ENCODE measurements at regions not wholly inside any gene's neighbourhood (a gene's known extent, or its start where the extent isn't known, plus 50 kb on each side); places are given as distances from the start of the nearest gene placed in this dataset.
A peak's percentile ranks its signal among the peaks of the same experiment; 100 is the strongest.

DNA sequence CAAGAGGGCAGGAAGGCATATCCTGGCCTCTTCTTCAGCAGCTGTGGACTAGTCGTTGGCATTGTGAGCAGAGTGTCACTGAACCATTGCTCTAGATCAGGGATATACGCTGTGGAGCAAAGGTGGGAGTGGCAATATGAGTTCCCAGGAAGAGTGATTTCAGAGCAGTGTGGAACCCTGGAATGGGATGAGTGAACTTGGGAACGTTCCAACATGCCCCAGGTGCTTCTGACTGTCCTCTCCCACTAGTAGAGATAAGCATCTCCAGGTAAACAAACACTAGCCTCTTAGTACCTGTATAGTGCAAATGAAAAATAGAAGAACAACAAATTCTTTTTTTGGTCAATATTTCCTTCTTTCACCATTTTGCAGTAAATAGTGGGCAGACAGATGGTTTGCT is 123.6 kb upstream of the VEPH1 start:
- DNase-seq (ENCODE audit: low read depth in 2 of 2): no peak

DNA sequence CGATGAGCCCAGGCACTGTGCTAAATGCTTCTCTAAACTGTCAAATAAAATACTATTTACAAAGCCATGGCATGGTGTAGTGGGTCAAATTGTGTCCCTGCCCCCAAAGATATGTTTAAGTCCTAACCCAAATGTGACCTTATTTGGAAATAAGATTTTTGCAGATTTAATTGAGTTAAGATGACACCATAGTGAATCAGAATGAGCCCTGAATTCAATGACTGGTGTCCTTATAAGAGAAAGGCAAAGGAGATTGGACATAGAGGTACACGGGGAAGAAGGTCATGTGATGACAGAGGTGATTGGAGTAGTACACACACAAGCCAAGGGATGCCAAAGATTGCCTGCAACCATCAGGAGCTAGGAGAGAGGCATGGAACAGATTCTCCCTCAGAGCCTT is 121.6 kb upstream of the VEPH1 start:
- no peak for DNase-seq (ENCODE audit: low read depth in 2 of 2)

DNA sequence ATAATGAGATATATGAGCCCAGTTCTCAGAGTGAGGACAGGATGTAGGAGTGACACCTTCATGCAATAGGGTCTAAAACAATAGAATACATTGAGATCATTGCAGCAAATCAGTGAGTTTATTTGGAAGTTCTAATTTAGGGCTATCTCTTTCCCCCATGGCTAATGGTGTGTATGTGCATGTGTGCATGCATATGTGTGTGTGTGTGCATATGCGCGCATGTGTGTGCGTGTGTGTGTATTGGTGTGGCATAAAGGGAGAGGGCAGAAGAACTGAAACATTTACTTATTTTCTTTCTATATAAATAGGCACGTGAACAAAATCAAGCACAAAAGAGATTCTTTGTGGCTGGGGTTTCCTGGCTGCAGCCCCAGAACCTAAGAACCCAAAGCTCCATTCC is 115.7 kb upstream of the VEPH1 start:
- no peak for DNase-seq (ENCODE audit: low read depth in 2 of 2)

DNA sequence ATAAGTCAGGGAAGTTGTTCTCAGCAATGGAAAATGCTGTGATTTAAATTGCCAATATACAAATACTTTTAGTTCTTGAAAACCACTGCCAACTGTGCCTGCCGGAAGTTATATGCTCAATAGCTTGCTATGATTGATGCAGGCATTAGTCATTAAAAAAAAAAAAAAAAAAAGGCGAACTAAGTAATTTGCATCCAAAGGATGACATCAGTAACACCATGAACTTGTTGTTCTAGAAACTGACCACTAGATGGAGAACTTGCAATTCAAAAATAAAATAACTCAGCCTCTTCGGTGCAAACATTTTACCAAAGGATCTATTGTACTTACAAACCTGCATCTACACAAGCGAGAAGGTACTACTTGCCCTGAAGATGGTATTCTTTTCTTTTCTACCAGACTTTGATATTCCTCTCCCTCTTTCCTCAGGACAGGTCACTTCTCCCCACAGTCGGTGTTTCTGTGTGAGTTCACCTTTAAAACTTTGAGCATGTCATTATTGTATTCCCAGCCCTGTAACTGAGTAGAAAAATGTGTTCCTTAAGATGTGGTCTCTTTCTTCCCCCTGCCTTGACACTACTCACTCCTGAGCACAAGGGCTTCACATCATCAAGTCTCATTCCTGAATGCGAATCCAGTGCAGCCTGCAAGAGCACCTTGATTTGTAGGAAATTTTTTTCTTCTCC is 115.0 kb upstream of the VEPH1 start:
- no peak for DNase-seq (ENCODE audit: low read depth in 2 of 2)

DNA sequence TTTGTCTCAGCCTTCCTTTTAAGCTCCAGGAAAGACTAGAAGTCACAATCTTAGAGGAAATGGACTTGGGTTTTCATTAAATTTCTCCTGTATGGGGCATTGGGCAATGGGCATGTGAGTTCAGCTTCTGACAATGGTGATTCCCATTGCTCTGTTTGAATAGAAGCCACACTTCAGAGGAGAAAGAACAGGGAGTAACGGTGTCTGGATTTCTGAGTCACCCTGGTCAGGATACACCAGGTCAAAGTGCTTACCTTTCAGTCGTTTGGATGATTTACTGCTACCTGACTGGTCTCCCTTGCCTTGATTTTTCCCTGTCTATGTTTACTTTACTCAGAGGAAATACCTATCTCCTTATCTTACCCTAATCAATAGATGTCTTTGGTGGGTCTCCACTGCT is 111.7 kb upstream of the VEPH1 start:
- no peak for DNase-seq (ENCODE audit: low read depth in 2 of 2)

DNA sequence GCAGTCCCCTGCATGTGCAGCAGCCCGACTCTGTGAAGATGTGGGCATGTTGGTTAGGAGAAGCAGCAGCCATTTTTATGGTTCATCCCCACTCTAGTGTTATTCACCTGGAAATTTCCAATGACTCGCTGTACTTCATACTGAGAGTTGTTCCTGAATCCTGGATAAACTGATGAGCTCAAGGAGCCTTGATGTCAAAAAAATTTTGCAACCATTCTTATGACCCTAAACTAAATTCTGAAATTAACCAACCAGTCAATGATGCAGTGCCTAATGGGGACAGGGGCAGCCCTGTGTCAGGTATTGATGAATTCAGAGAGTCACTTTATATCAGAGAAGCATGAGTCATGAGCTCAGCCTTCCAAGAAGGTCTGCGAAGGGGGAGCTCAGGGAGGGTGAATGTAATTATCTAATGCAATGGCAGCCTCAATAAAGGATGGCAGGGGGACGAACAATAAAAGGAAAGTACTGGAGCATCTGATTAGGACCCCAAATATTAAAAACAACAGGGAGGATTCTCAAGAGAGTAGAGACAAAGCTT is 108.4 kb upstream of the VEPH1 start:
- no peak for DNase-seq (ENCODE audit: low read depth in 2 of 2)

DNA sequence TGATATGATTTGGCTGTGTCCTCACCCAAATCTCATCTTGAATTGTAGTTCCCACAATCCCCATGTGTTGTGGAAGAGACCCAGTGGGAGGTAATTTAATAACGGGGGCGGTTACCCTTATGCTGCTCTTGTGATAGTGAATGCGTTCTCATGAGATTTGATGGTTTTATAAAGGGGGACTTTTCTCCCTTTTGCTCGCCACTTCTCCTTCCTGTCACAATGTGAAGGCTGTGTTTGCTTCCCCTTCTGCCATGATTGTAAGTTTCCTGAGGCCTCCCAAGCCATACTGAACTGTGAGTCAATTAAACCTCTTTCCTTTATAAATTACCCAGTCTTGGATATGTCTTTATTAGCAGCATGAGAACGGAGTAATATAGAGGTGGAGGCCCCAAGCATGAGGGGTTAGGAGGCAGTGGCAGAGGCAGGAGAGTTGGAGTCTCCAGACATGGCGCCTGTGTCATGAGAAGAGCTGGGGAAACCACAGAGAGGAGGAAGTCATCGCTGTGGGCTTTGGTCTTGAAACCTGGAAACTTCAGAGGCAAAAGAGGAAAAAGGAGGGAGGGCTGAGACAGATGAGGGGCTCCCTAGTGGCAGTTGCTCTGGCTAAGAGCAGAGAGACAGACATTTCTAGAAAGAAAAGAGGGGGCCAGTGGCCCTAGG is 107.8 kb upstream of the VEPH1 start:
- DNase-seq (ENCODE audit: low read depth in 2 of 2): no peak

DNA sequence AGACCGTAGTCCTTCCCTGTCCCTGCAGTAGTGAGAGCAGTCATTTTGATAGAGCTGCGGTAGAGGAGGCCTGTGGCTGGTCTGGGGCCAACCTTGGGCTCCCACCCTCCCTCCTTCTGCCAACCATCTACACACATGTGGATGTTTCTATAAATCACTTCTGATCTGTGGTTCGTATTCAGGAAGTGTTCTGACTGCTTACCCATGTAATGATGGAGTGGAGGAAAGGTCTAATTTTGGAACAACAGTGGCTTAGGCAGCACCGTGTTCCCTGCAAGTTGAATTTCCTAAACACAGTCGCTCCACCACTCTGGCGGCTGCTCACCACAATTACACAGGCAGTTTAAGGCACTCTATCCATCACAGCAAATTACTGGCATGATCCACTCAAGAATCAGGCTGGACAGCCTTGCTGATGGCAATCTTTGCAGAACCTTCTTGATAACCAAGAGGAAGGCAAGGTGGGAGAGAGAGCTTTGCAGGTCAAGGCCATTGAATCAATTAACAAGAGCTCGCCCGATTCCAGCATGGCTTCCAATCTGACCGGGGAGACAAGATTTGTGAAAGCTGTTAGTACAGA is 104.7 kb upstream of the VEPH1 start:
- DNase-seq (ENCODE audit: low read depth in 2 of 2): no peak

DNA sequence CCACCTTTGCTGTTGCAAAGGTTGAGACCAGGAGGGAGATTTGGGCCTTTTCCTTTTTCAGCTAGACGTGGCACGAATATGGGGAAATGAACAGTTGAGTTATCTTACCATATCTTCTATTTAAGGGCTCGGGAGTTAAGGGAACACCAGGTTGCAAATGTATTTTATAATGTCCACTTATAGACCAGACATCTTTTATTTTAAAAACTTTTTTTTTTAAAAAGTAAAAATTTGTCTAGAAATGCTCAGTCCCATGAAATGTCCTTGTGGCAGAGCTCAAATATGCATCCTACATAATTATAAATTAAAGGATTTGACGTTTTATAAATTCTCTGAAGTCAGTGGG is 103.6 kb upstream of the VEPH1 start:
- DNase-seq (ENCODE audit: low read depth in 2 of 2): no peak

DNA sequence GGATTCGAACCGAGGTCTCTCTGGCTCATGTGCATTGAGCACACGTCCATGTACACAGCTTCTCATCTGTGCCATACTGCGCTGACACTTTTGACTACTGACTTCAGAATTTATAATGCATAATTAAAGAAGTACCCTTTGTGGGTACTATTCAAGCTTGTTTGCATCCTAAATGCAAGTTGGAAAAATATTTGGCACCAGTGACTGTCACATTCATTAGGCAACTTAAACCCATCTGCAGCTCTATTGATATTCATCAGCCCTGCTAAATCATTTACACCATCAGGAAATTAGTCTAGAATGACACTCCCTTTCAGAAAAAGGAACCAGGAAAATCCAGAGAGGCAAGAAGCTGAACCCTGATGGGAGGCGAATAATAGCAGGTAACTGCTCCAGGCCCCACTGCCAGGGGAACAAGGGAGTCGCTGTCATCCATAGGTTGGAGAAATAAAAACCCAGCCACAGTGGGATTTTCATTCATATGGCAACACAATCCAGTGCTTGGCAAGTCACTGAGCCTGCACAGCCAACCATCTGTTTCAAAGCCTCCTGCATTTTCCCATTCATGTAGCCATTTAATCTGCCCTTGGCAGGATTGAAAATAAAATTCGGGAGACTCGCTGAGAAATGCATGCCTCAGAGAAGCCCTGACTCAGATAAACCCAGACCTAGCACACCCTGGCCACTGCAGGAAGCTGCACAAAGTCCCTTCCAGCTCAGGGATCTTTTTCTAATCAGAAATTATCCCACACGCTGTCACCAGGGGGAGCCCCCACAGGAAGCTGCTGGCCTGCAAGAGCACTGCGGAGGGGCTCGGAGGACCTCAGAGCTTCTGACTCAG is 103.0 kb upstream of the VEPH1 start:
- peak; percentile 30 to 53 for DNase-seq (ENCODE audit: low read depth in 2 of 2)

DNA sequence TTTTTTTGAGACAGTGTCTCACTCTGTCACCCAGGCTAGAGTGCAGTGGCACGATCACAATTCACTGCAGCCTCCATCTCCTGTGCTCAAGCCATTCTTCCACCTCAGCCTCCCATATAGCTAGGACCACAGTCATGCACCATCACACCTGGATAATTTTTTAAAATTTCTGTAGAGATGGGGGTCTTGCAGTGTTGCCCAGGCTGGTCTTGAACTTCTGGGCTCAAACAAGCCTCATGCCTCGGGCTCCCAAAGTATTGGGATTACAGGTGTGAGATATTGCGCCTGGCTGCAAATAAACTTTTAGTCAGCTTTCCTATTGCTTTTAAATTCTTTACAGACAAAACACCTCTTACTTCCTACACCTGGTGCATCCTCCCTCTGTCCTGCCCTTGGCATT is 102.1 kb upstream of the VEPH1 start:
- DNase-seq (ENCODE audit: low read depth in 2 of 2): no peak

DNA sequence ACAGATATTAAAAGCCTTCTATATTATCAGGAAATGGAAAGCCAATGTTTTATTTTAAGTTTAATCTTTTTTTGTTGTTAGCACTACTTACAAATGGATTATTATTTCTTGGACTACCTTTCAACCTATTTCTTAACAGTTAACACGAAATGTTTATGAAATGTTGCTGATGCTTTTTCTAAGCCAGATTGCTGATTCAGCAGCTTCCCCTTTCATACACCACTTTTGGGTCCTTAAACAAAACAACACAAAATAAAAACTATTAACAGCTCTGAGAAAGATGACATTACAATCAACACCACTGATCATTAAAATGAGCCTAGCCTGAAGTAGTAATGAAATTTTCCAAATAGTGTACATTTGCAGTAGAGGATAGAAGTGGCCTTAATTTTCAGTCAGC is 99.2 kb upstream of the VEPH1 start:
- DNase-seq (ENCODE audit: low read depth in 2 of 2): no peak

DNA sequence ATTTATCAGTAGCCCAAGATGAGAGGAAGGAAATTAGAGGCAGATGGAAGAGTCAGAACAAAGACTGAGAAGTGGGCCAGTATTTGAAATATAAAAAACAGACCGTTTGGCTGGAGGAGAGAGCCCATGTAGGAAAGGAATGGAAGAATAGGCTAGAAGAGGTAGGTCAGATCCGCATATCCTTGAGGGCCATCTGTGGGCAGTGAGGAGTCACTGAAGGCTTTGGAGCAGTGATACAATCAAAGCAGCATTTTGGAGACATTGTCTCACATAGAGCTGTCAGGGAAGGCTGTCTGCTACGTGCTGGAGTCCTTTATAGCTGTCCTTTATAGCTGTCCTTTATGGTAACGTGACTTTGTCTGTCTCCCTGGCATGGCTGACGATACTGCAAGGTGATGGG is 92.0 kb upstream of the VEPH1 start:
- DNase-seq (ENCODE audit: low read depth in 2 of 2): no peak

DNA sequence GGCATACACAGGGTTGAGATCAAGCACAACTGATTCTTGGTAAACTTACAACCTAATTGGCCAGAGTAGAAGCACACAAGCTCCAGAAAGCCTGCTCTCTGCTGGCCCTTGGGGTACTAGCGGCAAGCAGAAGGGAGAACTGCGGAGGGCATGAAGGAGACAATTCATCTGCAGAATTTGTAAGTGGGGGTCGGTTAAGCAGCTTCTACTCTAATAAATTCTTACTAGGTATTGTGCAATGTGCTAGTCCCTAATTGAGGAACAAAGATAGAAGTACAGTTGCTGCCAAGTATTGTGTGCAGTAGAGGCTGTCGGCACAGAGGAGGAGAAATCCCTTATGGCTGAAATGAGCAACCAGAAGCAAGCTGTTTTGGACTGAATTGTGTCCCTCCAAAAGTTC is 91.2 kb upstream of the VEPH1 start:
- DNase-seq (ENCODE audit: low read depth in 2 of 2): no peak

DNA sequence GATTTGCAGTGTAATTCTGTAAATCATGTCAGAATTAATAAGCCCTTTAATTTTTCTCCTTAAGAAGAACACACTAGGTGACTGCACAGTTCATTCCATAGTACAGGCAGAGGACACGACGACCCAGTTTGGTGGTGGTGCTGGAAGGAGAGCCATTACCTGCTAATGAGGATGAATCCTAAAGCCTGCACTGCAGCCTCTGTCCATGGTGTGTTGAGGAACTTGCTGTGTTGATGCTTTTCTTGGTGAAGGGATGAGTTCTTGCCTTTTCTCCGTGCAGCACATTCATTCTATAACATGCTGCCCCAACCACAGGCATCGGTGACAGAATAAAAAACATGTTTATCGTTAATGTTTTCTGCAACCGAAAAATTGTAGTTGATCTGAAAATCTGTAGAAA is 89.6 kb upstream of the VEPH1 start:
- DNase-seq (ENCODE audit: low read depth in 2 of 2): no peak

DNA sequence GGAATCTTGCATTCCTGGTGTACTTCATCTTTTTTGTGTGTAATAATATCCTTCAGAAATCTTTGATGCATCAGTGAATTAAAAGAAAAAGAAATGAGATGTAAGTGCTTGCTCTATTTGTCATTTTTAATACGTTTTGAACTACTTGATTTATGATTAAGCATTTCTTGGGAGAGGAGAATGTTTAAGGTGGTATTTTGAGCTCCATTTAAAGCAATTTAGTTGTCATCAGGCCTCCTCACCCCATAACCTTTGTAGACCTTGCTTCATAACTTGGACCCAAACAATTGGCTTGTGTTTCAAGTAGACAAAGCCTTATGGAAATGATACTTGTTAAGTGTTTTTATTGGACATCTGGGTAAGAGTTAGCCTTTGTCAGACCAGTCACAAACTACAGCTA is 87.1 kb upstream of the VEPH1 start:
- DNase-seq (ENCODE audit: low read depth in 2 of 2): no peak

DNA sequence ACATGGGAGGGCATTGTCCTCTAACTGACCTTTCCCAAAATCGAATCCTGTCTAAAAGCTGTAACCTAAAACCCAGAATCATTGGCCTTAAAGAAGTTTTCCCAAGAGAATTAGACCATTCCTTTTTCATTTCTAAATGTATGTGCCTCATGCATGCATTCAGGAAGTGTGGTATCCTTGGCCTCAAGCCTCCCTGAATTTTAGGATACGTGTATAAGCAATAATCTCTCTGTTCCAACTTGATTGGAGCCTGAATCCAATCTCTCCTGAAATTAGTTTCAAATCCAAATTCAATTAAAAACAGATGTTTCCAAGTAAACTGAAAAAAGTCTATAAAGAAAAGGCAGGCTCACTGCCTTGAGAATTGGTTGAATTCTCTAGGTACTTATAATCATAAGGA is 86.0 kb upstream of the VEPH1 start:
- no peak for DNase-seq (ENCODE audit: low read depth in 2 of 2)

DNA sequence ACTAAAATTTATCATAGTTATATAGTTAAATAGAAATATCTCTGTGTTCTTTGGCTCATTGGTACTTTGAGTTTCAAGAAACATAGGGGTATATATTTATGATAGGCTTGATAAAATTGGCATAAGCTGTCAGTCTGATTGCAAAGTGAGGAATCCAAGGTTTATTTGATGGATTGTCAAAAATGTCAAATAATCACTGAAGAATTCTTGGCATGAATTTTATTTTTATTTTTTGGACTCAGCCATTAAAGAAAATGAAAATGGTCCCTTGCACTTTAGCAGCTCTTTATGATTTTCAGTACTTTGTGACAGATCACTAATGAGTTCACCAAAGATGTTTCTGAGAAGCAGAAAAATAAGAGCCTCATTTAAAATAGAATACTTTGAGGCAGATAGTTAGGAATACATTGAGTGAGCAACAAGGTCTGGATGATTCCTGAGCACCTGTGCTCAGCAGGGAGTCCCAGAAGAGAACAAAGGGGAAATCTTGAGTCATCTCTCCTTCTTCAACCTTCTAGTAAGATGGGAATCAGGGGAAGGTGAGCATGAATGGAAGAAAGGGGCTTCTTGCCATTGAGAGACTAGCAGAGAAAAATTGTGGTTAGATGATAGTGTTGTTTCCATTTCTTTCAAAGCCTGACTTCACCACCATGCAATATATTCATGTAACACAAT is 85.3 kb upstream of the VEPH1 start:
- no peak for DNase-seq (ENCODE audit: low read depth in 2 of 2)

DNA sequence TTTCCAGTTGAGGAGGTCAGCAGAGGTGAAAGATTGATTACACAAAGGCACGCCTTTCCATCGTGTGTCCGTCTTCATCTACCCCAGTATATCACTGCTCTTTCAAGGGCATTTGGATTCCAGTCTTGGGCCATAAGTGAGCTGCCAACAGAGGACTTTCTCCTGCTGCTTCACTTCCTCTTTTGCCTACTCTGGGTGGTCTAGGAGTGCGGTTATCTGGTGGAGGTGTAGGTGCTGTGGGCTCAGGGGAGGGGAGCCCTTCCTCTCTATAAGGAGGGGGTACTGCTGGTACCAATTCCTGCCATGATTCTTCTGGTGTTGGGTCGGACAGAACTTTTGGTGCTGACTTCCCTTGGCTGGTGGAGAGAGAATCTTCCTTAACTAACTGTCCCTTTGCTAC is 83.1 kb upstream of the VEPH1 start:
- no peak for DNase-seq (ENCODE audit: low read depth in 2 of 2)

DNA sequence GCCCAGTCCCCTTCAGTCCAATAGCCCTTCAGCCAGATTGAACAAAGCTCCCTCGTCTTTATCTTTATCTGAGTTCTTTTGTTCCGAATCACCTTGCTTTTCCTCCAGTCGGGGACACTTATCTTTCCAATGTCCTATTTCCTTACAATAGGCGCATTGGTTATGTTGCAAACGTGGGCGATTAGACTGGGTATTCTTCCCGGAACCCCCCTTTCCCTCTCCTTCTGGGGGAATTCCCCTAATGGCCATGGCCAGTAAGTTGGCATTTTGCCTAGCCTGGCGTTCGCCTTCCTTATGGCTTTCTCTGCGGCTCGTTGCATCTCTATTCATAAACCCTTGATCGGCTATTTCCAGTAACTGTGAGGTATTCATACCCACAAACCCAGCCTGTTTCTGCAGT is 82.2 kb upstream of the VEPH1 start:
- no peak for DNase-seq (ENCODE audit: low read depth in 2 of 2)

DNA sequence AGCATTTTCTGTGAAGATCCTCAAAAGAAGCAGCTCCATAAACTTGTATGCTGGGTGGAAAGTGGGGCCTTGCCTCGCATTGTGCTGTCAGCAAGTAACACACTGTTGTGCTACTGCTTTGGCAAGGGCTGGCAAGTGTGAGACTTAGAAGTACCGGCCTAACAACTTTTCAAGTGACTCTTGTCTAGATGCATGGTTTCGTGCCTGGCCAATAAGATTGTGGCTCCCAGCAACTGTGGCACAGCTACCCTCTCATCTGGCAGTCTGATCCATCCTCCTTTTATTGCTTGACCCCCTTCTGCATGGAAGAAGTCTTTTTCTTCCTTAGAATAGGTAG is 79.4 kb upstream of the VEPH1 start:
- no peak for DNase-seq (ENCODE audit: low read depth in 2 of 2)

Measured in stimulated activated CD4-positive, alpha-beta T cell treated with anti-CD3 and anti-CD28 coated beads, Interleukin-15, amount 100 ng/mL, for 48 hours (primary cell).